ENCODE measurements at regions not wholly inside any gene's neighbourhood (a gene's known extent, or its start where the extent isn't known, plus 50 kb on each side); places are given as distances from the start of the nearest gene placed in this dataset.

- no peak overlapping the region for H3K27ac ChIP-seq
- no peaks in the 10 kb centered on the region for H3K36me3 ChIP-seq (ENCODE audit: insufficient read depth in 1 of 2, low read depth in 1 of 2)
- intact Hi-C loops (cut with DNase I): no loop called here
- H3K27me3 ChIP-seq (ENCODE audit: insufficient read depth in 3 of 3, low read length in 2 of 3): no peaks in the 10 kb centered on the region
- no peak overlapping the region for H3K4me3 ChIP-seq
- no peak for TF ChIP-seq CTCF (IDR thresholded peaks at IDR 0.05)
- ATAC-seq: no peak
- WGBS, 3 donors: 57 to 84% (median 64%) methylated on average over 1 of the region's 1 CpG
- no peak for DNase-seq
- no peaks in the 10 kb centered on the region for H3K4me1 ChIP-seq
- no peaks in the 10 kb centered on the region for H3K9me3 ChIP-seq
Measured at GRCh38 chr5:99906776-99907175, 628.4 kb upstream of the FAM174A start.

GRCh38 chr5:99901972-99902371 lies 633.2 kb upstream of the FAM174A start:
- Histone ChIP-seq H3K4me3 (no peak overlapping the region), H3K4me1 (no peaks in the 10 kb centered on the region), H3K27me3 (ENCODE audit: insufficient read depth in 3 of 3, low read length in 2 of 3) (no peaks in the 10 kb centered on the region), H3K9me3 (no peaks in the 10 kb centered on the region), H3K36me3 (ENCODE audit: insufficient read depth in 1 of 2, low read depth in 1 of 2) (no peaks in the 10 kb centered on the region), H3K27ac (no peak overlapping the region)
- TF ChIP-seq CTCF (IDR thresholded peaks at IDR 0.05): no peak
- ATAC-seq: no peak
- intact Hi-C loops (cut with DNase I): no loop called here
- no peak for DNase-seq

GRCh38 chr5:99900302-99900852 lies 634.8 kb upstream of the FAM174A start:
- 33 to 49% (median 44%) methylated on average over 1 of the region's 1 CpG for WGBS, 3 donors

GRCh38 chr5:99879791-99880511 lies 655.2 kb upstream of the FAM174A start:
- DNase-seq: no peak
- no peak for ATAC-seq
- Histone ChIP-seq H3K4me3 (no peak overlapping the region), H3K4me1 (no peaks in the 10 kb centered on the region), H3K27ac (no peak overlapping the region), H3K9me3 (no peaks in the 10 kb centered on the region), H3K36me3 (ENCODE audit: insufficient read depth in 1 of 2, low read depth in 1 of 2) (no peaks in the 10 kb centered on the region), H3K27me3 (ENCODE audit: insufficient read depth in 3 of 3, low read length in 2 of 3) (no peaks in the 10 kb centered on the region)
- WGBS, 3 donors: 80 to 90% (median 84%) methylated on average over 4 of the region's 4 CpGs
- TF ChIP-seq CTCF (IDR thresholded peaks at IDR 0.05): no peak
- intact Hi-C loops (cut with DNase I): no loop called here

More at GRCh38 chr5:99900302-99900852, 634.8 kb upstream of the FAM174A start:
- DNase-seq (no peak), ATAC-seq (no peak)
- H3K4me3 ChIP-seq: no peak overlapping the region
- no peaks in the 10 kb centered on the region for H3K4me1 ChIP-seq
- H3K27ac ChIP-seq: no peak overlapping the region
- no peaks in the 10 kb centered on the region for H3K9me3 ChIP-seq
- no peak for TF ChIP-seq CTCF (IDR thresholded peaks at IDR 0.05)
- no peaks in the 10 kb centered on the region for H3K36me3 ChIP-seq (ENCODE audit: insufficient read depth in 1 of 2, low read depth in 1 of 2)
- H3K27me3 ChIP-seq (ENCODE audit: insufficient read depth in 3 of 3, low read length in 2 of 3): no peaks in the 10 kb centered on the region
- intact Hi-C loops (cut with DNase I): no loop called here

- no peak for DNase-seq
- no peak overlapping the region for H3K27ac ChIP-seq
- no peak for TF ChIP-seq CTCF (IDR thresholded peaks at IDR 0.05)
- ATAC-seq: no peak
- no peaks in the 10 kb centered on the region for H3K36me3 ChIP-seq (ENCODE audit: insufficient read depth in 1 of 2, low read depth in 1 of 2)
- no peaks in the 10 kb centered on the region for H3K27me3 ChIP-seq (ENCODE audit: insufficient read depth in 3 of 3, low read length in 2 of 3)
- no peaks in the 10 kb centered on the region for H3K9me3 ChIP-seq
- H3K4me1 ChIP-seq: no peaks in the 10 kb centered on the region
- WGBS, 3 donors: 87 to 94% (median 89%) methylated on average over 5 of the region's 5 CpGs
- intact Hi-C loops (cut with DNase I): no loop called here
- no peak overlapping the region for H3K4me3 ChIP-seq
Measured at GRCh38 chr5:99878830-99879229, 656.3 kb upstream of the FAM174A start.
